RWPE1 (cell line): ENCODE measurements at regions not wholly inside any gene's neighbourhood (a gene's known extent, or its start where the extent isn't known, plus 50 kb on each side); places are given as distances from the start of the nearest gene placed in this dataset.

Experiments used
- CTCF ChIA-PET: fragments of 350-600 bp; sonication (Branson Sonifier 250); formaldehyde crosslinking; extraction: SDS; loops from one replicate; lab custom pipeline; 2021; lab: Yijun Ruan, JAX
- POLR2A ChIA-PET: fragments of 400-600 bp; formaldehyde crosslinking; extraction: SDS; loops from one replicate; lab custom pipeline; 2020; ENCODE audit warnings: antibody characterized with exemption; ENCODE audit not compliant: low non-redundant PET; lab: Yijun Ruan, JAX
- DNase-seq: peaks from one replicate; pipeline ENCODE4 v3.0.0; 2012; ENCODE audit warnings: low spot score
- H3K27ac ChIP-seq: fragments of 450-650 bp; 2 replicates; pipeline ENCODE4 v1.5.1; 2017
- TF ChIP-seq, protein P1 (sequence below): fragments of 450-650 bp; conservative IDR thresholded peaks from 2 replicates; pipeline ENCODE4 v1.5.1; 2017; ENCODE audit warnings: low read depth, mild to moderate bottlenecking

DNA sequence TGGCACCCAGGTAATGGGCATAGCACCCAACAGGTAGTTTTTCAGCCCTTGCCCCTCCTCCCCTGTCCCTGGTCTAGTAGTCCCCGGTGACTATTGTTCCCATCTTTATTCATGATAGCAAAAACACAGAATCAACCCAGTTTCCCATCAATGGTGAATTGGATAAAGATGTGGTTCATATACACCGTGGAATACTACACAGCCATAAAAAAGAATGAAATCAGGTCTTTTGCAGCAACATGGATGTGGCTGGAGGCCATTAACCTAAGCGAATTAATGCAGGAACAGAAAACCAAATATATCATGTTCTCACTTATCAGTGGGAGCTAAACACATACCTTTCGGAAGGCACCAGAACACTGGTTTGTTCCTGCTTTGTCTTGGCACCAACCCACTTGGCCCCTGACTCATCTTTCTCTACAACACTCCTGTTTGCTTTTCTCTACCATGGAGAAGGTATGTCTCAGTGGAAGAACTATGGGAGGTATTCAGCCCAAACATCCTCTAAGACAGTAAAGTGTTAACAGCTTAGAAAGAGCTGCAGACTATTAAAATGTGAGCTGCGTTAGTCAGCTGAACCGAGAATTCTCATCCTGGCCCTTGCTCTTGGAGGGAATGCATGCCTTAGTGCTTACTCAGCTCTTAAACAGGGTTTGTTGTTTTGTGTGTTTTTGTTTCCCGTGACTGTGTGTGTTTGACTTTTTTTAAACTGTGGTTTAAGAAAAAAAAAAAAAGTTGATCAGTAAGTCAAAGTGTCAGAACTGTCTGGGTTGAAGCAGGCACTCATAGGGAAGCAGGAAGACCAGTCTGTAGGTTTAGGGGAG lies 203.0 kb downstream of the TOMM20 start:
- peak; percentile 89 for DNase-seq
- TF ChIP-seq, protein P1, sequence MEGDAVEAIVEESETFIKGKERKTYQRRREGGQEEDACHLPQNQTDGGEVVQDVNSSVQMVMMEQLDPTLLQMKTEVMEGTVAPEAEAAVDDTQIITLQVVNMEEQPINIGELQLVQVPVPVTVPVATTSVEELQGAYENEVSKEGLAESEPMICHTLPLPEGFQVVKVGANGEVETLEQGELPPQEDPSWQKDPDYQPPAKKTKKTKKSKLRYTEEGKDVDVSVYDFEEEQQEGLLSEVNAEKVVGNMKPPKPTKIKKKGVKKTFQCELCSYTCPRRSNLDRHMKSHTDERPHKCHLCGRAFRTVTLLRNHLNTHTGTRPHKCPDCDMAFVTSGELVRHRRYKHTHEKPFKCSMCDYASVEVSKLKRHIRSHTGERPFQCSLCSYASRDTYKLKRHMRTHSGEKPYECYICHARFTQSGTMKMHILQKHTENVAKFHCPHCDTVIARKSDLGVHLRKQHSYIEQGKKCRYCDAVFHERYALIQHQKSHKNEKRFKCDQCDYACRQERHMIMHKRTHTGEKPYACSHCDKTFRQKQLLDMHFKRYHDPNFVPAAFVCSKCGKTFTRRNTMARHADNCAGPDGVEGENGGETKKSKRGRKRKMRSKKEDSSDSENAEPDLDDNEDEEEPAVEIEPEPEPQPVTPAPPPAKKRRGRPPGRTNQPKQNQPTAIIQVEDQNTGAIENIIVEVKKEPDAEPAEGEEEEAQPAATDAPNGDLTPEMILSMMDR, result no peak
- ChIA-PET CTCF (interaction anchor here (0.7 kb wide), 1 partner anchor 440 kb away, joined by 7 read pairs; no protein-coding TSS in a partner anchor), POLR2A (interaction anchor here (0.6 kb wide), 1 partner anchor 136 kb away, joined by 4 read pairs; no protein-coding TSS in a partner anchor)
- H3K27ac ChIP-seq, result peak overlapping the region; percentile 73

DNA sequence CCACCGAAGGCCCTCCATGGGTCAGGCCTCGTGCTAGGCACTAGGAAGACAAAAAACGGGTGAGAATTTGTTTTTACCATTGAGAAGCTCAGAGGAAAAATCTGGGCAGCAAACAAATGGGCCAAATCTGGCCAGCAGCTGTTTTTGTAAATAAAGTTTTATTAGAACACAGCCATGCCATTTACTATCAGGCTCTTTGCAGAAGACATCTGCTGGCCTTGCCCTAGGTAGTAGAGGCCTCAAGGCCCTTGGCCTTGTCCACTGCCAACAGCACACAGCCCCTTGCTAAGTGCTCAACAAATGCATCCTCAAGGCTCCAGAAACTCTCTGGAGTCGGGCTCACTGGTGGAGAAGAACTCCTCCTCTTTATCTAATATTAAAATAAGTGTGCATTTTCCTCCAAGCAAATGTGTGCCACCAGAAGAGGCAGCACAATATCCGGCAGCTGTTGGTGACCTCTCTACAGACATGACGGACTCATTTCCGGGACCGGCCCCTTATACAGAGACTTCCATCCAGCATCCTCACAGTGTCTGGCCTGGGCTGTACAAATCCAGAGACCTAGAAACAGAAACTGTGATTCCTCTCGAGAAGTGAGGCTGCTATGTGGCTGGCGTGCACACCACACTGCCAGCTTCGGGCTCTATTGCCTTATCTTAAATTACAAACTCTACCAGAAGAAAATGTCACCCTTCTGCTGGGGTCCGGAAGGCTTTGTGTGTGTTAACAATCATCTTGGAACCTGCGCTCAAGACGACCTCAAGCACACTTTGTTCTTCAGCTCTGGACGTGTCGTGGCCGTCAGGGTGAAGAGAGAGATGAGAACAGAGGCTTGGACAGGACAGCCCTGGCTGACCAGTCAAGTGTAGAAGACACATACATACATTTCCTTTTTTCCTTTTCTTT lies 203.9 kb downstream of the TOMM20 start:
- DNase-seq, result no peak
- POLR2A ChIA-PET, result no interaction called here
- TF ChIP-seq, protein P1, result no peak
- peak overlapping the region; percentile 43 for H3K27ac ChIP-seq
- CTCF ChIA-PET, result interaction anchor here (0.6 kb wide), 1 partner anchor 54 kb away, joined by 3 read pairs; no protein-coding TSS in a partner anchor

DNA sequence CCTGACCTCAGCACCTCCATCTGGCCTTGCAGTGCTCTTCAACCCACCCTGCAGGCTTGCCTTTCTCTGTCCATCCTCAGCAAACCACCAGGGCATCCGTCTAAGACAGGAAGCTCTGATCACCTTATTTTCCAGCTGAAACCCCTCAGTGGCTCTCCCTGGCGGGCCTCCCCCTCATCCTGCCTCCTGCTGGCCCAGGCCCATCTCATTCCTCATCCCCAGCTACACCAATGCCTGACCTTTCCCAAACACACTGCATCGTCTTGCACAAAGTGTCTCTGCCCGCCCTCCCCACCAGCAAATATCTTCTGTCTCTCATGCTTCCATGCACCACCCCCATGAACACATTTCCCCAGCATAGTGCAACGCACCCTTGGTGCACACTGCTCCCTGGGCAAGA lies 205.0 kb downstream of the TOMM20 start:
- TF ChIP-seq, protein P1, result no peak
- no peak overlapping the region for H3K27ac ChIP-seq
- ChIA-PET POLR2A (no interaction called here), CTCF (no interaction called here)
- DNase-seq, result no peak

DNA sequence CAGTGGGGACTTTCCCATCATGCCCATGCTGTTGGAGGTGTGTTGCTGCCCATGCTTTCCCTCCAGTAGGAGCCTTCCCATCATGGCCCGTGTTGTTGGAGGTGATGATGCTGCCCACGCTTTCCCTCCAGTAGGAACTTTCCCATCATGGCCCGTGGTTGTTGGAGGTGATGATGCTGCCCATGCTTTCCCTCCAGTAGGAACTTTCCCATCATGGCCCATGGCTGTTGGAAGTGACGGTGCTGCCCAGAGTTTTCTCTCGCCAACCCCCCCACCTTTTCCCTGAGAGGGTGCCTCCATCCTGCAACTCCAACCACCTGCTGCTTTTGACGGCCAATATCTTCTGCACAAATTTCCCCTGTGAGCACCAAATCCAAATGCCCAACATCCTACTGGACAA lies 205.7 kb downstream of the TOMM20 start:
- DNase-seq, result no peak
- POLR2A ChIA-PET, result no interaction called here
- no peak overlapping the region for H3K27ac ChIP-seq
- TF ChIP-seq, protein P1, result no peak
- CTCF ChIA-PET, result no interaction called here

DNA sequence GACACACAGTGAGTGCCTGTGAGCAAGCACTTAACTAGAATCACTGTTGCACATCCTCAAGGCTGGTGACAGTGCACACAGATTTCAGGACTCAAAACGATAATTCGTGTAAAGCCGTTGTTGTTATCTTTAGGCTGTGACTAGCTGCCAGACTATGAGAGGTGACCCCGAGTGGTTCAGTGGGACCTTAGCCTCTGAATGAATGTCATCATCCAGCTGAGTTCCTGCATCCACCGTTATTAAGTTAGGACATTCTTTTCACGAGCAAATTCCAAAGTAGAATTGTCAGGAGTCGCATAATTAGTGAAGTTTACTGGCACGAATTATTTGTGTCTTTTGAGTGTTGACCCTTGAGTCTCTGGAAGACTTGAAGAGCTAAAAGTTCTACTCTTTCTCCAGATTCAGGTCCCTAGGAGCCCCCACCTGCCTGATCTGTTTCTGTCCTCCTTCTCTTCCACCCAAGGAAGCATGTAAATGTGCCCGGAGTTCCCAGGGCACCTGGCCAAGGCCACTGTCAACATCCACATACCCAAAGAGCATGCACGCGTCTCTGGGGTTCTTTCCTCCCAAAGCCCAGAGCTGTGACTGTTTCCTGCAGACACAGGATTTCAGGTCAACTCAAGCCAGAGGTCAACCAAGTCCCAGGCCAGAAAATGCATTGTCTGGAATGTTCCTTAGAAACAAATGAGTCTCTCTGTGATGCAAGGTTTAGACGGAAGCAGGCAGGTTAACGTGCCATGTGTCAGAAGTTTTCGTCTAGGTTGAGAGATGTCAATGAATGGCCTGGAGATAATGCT lies 207.2 kb downstream of the TOMM20 start:
- CTCF ChIA-PET, result no interaction called here
- TF ChIP-seq, protein P1, result no peak
- DNase-seq, result no peak
- no peak overlapping the region for H3K27ac ChIP-seq
- POLR2A ChIA-PET, result no interaction called here

DNA sequence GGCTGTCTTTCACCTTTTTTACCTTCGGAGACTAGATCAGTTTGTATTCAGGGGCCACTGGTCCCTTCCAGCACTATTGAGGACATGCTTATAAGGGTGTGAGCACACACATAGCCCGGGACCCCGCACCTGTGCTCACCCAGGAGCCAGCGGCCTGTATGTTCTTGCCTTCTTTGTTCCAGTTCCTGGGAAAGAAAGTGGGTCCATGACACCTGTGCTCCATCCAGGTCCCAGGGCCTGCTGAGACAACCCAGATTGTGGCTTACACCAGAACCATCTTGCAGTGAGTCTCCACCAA lies 207.8 kb downstream of the TOMM20 start:
- ChIA-PET POLR2A (no interaction called here), CTCF (no interaction called here)
- H3K27ac ChIP-seq, result no peak overlapping the region
- TF ChIP-seq, protein P1, result no peak
- no peak for DNase-seq
